Gastroesophageal sphincter (tissue), 3 donors: ENCODE measurements at regions not wholly inside any gene's neighbourhood (a gene's known extent, or its start where the extent isn't known, plus 50 kb on each side); places are given as distances from the start of the nearest gene placed in this dataset.
"Not testable (repeated sequence)": the region's sequence is repeated elsewhere in the genome, so short reads cannot be mapped to it uniquely, and the experiment has no call there.

Experiments
- EP300 ChIP-seq: sonication (generic); formaldehyde crosslinking; IDR thresholded peaks from one replicate; pipeline ENCODE4 v1.6.1; 2017; ENCODE audit warnings: antibody characterized with exemption, mild to moderate bottlenecking
- POLR2A ChIP-seq, 2 donors: fragments of 450-650 bp; IDR thresholded peaks; one replicate each; pipeline ENCODE4 v1.6.1; 2017; ENCODE audit warnings: antibody characterized with exemption in 2 of 2, mild to moderate bottlenecking in 2 of 2, moderate library complexity in 1 of 2
- POLR2AphosphoS5 ChIP-seq: sonication (generic); formaldehyde crosslinking; IDR thresholded peaks from one replicate; pipeline ENCODE4 v1.6.1; 2017; ENCODE audit warnings: antibody characterized with exemption
- TF ChIP-seq, protein P1 (sequence below), 4 experiments: fragments of 200-600 bp in 2 of 4; fragments of 450-650 bp in 2 of 4; sonication (generic) in 1 of 4; IDR thresholded peaks; one replicate each; pipeline ENCODE4 v1.5.1; 2017 to 2019; ENCODE audit warnings: antibody characterized with exemption in 4 of 4, mild to moderate bottlenecking in 2 of 4, moderate library complexity in 2 of 4

DNA sequence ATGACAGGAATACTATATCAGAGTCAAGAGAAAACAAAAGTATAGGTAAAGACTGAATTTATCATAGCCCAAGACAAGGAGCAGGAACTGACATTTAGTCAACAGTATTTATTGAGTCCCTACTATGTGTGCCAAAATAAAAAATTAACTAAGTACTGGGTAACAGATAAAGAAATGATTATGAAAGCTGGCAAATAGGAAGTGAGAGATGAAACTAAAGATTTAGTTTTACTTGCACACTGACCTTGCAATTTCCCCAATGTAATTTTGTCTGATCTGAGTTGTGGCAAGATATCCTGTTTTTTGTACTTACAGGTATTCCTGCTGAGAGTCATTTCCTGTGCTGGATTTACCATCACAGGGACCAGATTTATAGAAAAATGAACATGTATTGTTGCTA lies 123.2 kb downstream of the ZFY start:
- TF ChIP-seq, protein P1, sequence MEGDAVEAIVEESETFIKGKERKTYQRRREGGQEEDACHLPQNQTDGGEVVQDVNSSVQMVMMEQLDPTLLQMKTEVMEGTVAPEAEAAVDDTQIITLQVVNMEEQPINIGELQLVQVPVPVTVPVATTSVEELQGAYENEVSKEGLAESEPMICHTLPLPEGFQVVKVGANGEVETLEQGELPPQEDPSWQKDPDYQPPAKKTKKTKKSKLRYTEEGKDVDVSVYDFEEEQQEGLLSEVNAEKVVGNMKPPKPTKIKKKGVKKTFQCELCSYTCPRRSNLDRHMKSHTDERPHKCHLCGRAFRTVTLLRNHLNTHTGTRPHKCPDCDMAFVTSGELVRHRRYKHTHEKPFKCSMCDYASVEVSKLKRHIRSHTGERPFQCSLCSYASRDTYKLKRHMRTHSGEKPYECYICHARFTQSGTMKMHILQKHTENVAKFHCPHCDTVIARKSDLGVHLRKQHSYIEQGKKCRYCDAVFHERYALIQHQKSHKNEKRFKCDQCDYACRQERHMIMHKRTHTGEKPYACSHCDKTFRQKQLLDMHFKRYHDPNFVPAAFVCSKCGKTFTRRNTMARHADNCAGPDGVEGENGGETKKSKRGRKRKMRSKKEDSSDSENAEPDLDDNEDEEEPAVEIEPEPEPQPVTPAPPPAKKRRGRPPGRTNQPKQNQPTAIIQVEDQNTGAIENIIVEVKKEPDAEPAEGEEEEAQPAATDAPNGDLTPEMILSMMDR (IDR thresholded peaks at IDR 0.05) = not testable (repeated sequence)
- not testable (repeated sequence) for TF ChIP-seq POLR2AphosphoS5; POLR2A (IDR thresholded peaks at IDR 0.05); EP300
